ENCODE measurements at regions not wholly inside any gene's neighbourhood (a gene's known extent, or its start where the extent isn't known, plus 50 kb on each side); places are given as distances from the start of the nearest gene placed in this dataset.

- Histone ChIP-seq H3K9ac (ENCODE audit: insufficient read depth, low read depth, low read length) (no peak overlapping the region), H3K9me3 (ENCODE audit: low read length) (no peaks in the 10 kb centered on the region), H3K36me3 (replicated peaks in 1 of 2; ENCODE audit: control insufficient read depth in 1 of 2, insufficient read depth in 2 of 2, low read length in 2 of 2) (no peaks in the 10 kb centered on the region), H3K27ac (ENCODE audit: extremely low read length, insufficient read depth, low read length) (no peak overlapping the region), H3K27me3 (ENCODE audit: control insufficient read depth in 1 of 2, insufficient read depth in 2 of 2, low read length in 2 of 2) (no peaks in the 10 kb centered on the region), H4K20me1 (ENCODE audit: insufficient read depth, low read length) (no peaks in the 10 kb centered on the region), H2AFZ (ENCODE audit: low read length) (no peak overlapping the region), H3K4me2 (ENCODE audit: low read depth, low read length) (no peak overlapping the region), H3K4me1 (ENCODE audit: insufficient read depth, low read length) (no peaks in the 10 kb centered on the region), H3K79me2 (ENCODE audit: insufficient read depth, low read length) (no peaks in the 10 kb centered on the region), H3K4me3 (replicated peaks in 1 of 3; ENCODE audit: insufficient read depth in 1 of 3, low read depth in 2 of 3, low read length in 3 of 3) (no peak overlapping the region)
- FAIRE-seq = no peak
- ChIA-PET CTCF (ENCODE audit: low intra/inter-chr PET ratio, low total read pairs) (no interaction called here), POLR2A (no interaction called here)
- no peak for TF ChIP-seq NFE2 (CRISPR knock-in tag; IDR thresholded peaks at IDR 0.05)
- TF ChIP-seq IRX3 (CRISPR knock-in tag; IDR thresholded peaks at IDR 0.05; ENCODE audit: borderline replicate concordance, low read depth) = no peak
- no peak for TF ChIP-seq CBFB (CRISPR knock-in tag; IDR thresholded peaks at IDR 0.05)
- no peak for TF ChIP-seq AKNA (CRISPR knock-in tag; IDR thresholded peaks at IDR 0.05; ENCODE audit: borderline replicate concordance)
- no peak for TF ChIP-seq MED1 (CRISPR knock-in tag; IDR thresholded peaks at IDR 0.05)
- no peak for TF ChIP-seq ELF4 (CRISPR knock-in tag; IDR thresholded peaks at IDR 0.05; ENCODE audit: borderline replicate concordance)
- no peak for TF ChIP-seq NFIC (IDR thresholded peaks at IDR 0.05; ENCODE audit: low read length)
- no peak for TF ChIP-seq ZBTB21 (CRISPR knock-in tag; IDR thresholded peaks at IDR 0.05)
- TF ChIP-seq JUNB (CRISPR knock-in tag; IDR thresholded peaks at IDR 0.05; ENCODE audit: borderline replicate concordance) = no peak
- no peak for TF ChIP-seq DBP (CRISPR knock-in tag; IDR thresholded peaks at IDR 0.05; ENCODE audit: not compliant biosample characterization)
- no peak for TF ChIP-seq ZSCAN5A (CRISPR knock-in tag; IDR thresholded peaks at IDR 0.05; ENCODE audit: borderline replicate concordance)
- WGBS (ENCODE audit: low lambda C conversion rate) = 0% methylated on average over 4 of the region's 4 CpGs
- DNase-seq (ENCODE audit: low spot score) = no peak
- in situ Hi-C loops (cut with HindIII; ENCODE audit: extremely low pct_ligation_motif_present, low pct_unique_long_range_greater_than_20kb) (no loop called here), intact Hi-C loops (cut with micrococcal nuclease; ENCODE audit: unreplicated experiment) (no loop called here)
- BruUV-seq (replicated peaks) = no TSS peak
- ATAC-seq = no peak
These were observed 557.4 kb upstream of the PSMD7 start for GRCh38 chr16:73739049-73739769.

Data from HepG2 (cell line).